ENCODE measurements at regions not wholly inside any gene's neighbourhood (a gene's known extent, or its start where the extent isn't known, plus 50 kb on each side); places are given as distances from the start of the nearest gene placed in this dataset.
"Not testable (repeated sequence)": the region's sequence is repeated elsewhere in the genome, so short reads cannot be mapped to it uniquely, and the experiment has no call there.

- DNase-seq (ENCODE audit: low read depth): no peak
- TF ChIP-seq POLR2A (IDR thresholded peaks at IDR 0.05; ENCODE audit: extremely low read depth, insufficient read length) (no peak), MAX (IDR thresholded peaks at IDR 0.05; ENCODE audit: low read depth, low read length) (no peak), CTCF (IDR thresholded peaks at IDR 0.05; ENCODE audit: low read depth, low read length) (no peak), MYC (IDR thresholded peaks at IDR 0.05; ENCODE audit: low read depth, low read length) (no peak)
- no peak overlapping the region for H3K4me3 ChIP-seq (ENCODE audit: low read depth, low read length)
Measured at GRCh38 chr11:122597511-122597910, 58.0 kb upstream of the UBASH3B start.

- no peak overlapping the region for H3K4me3 ChIP-seq (ENCODE audit: low read depth, low read length)
- no peak for DNase-seq (ENCODE audit: low read depth)
- no peak for TF ChIP-seq MYC (IDR thresholded peaks at IDR 0.05; ENCODE audit: low read depth, low read length)
- TF ChIP-seq CTCF (IDR thresholded peaks at IDR 0.05; ENCODE audit: low read depth, low read length): no peak
- no peak for TF ChIP-seq POLR2A (IDR thresholded peaks at IDR 0.05; ENCODE audit: extremely low read depth, insufficient read length)
- no peak for TF ChIP-seq MAX (IDR thresholded peaks at IDR 0.05; ENCODE audit: low read depth, low read length)
Measured at GRCh38 chr11:122594986-122595645, 60.4 kb upstream of the UBASH3B start.

GRCh38 chr11:122593473-122594420, 61.8 kb upstream of the UBASH3B start:
- no peak overlapping the region for H3K4me3 ChIP-seq (ENCODE audit: low read depth, low read length)
- no peak for DNase-seq (ENCODE audit: low read depth)
- no peak for TF ChIP-seq MYC (IDR thresholded peaks at IDR 0.05; ENCODE audit: low read depth, low read length)
- TF ChIP-seq POLR2A (IDR thresholded peaks at IDR 0.05; ENCODE audit: extremely low read depth, insufficient read length): no peak
- TF ChIP-seq MAX (IDR thresholded peaks at IDR 0.05; ENCODE audit: low read depth, low read length): no peak
- TF ChIP-seq CTCF (IDR thresholded peaks at IDR 0.05; ENCODE audit: low read depth, low read length): no peak

GRCh38 chr11:122592641-122593040, 62.9 kb upstream of the UBASH3B start:
- DNase-seq (ENCODE audit: low read depth): no peak
- no peak overlapping the region for H3K4me3 ChIP-seq (ENCODE audit: low read depth, low read length)
- TF ChIP-seq CTCF (IDR thresholded peaks at IDR 0.05; ENCODE audit: low read depth, low read length) (no peak), MYC (IDR thresholded peaks at IDR 0.05; ENCODE audit: low read depth, low read length) (no peak), MAX (IDR thresholded peaks at IDR 0.05; ENCODE audit: low read depth, low read length) (no peak), POLR2A (IDR thresholded peaks at IDR 0.05; ENCODE audit: extremely low read depth, insufficient read length) (no peak)

- H3K4me3 ChIP-seq (ENCODE audit: low read depth, low read length): no peak overlapping the region
- TF ChIP-seq POLR2A (IDR thresholded peaks at IDR 0.05; ENCODE audit: extremely low read depth, insufficient read length) (no peak), MAX (IDR thresholded peaks at IDR 0.05; ENCODE audit: low read depth, low read length) (no peak), CTCF (IDR thresholded peaks at IDR 0.05; ENCODE audit: low read depth, low read length) (no peak)
- DNase-seq (ENCODE audit: low read depth): no peak
Measured at GRCh38 chr11:122584670-122585069, 70.9 kb upstream of the UBASH3B start.

- DNase-seq (ENCODE audit: low read depth); H3K4me3 ChIP-seq (ENCODE audit: low read depth, low read length): not testable (repeated sequence)
Measured at GRCh38 chr11:122580071-122580470, 75.5 kb upstream of the UBASH3B start.
